ENCODE measurements at regions not wholly inside any gene's neighbourhood (a gene's known extent, or its start where the extent isn't known, plus 50 kb on each side); places are given as distances from the start of the nearest gene placed in this dataset.

DNA sequence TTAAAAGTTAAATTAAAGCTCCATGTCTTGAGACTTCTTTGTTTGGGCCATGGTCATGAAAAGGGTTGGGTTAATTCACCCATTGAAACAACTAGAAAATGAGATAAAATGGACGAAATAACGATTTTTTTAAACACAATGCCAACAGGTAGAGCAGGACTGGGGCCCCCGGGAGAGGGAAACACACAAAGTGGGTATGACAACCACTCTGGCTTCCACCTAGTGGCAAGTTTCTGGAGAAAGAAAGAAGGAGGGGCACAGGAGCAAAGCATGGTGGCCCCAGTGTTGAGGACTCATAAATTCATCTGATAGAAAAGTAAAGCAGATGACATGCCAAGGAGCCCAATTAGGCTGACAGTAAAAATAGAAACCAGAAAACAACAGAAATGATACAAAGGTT is 68.4 kb downstream of the MYEOV start:
- DNase-seq (no peak), ATAC-seq (ENCODE audit: low read depth) (no peak)
- Histone ChIP-seq H3K23ac (ENCODE audit: low read depth, low read length) (no peak overlapping the region), H3K27ac (ENCODE audit: insufficient read depth, low read length) (no peak overlapping the region), H2BK5ac (ENCODE audit: low read depth, low read length, poor library complexity, severe bottlenecking) (no peak overlapping the region), H2BK120ac (ENCODE audit: low read depth, low read length) (no peak overlapping the region), H3K4me2 (ENCODE audit: low read depth, low read length) (no peak overlapping the region), H3K18ac (ENCODE audit: low read depth, low read length) (no peak overlapping the region), H4K5ac (ENCODE audit: low read depth, low read length) (no peak overlapping the region), H3K14ac (replicated peaks; ENCODE audit: low read depth, low read length) (no peak overlapping the region), H2BK20ac (ENCODE audit: low read depth, low read length) (no peak overlapping the region), H4K91ac (ENCODE audit: insufficient read depth, low read depth, low read length) (no peak overlapping the region), H2AK5ac (ENCODE audit: low read depth, low read length) (peak overlapping the region; percentile 24; the same call in 1 of the 2 replicates), H4K8ac (ENCODE audit: low read depth in 2 of 2, low read length in 2 of 2) (no peak overlapping the region), H2BK15ac (ENCODE audit: low read depth, low read length) (no peak overlapping the region; the same call in 2 of the 3 replicates), H3K4ac (ENCODE audit: low read depth, low read length) (no peak overlapping the region), H2AK9ac (replicated peaks; ENCODE audit: low read depth, low read length, poor library complexity) (no peak overlapping the region), H3K36me3 (ENCODE audit: control insufficient read depth, insufficient read depth, low read length) (no peaks in the 10 kb centered on the region), H3K4me1 (ENCODE audit: control insufficient read depth, insufficient read depth, low read length) (peaks cover 3% of the 10 kb centered on the region; the same call in 1 of the 2 replicates), H3K9me3 (ENCODE audit: control insufficient read depth, insufficient read depth, low read length) (peaks cover 5% of the 10 kb centered on the region), H3K4me3 (ENCODE audit: insufficient read depth, low read depth, low read length) (no peak overlapping the region), H4K20me1 (ENCODE audit: insufficient read depth, low read length) (no peaks in the 10 kb centered on the region), H2AFZ (replicated peaks; ENCODE audit: low read length, poor library complexity) (no peak overlapping the region), H3K9me1 (ENCODE audit: insufficient read depth, low read length) (peaks cover 5% of the 10 kb centered on the region; the same call in 1 of the 2 replicates), H3K27me3 (ENCODE audit: control insufficient read depth, insufficient read depth, low read length) (no peaks in the 10 kb centered on the region), H3K56ac (ENCODE audit: extremely low read depth, insufficient read depth, low read length) (no peak overlapping the region), H3K9ac (ENCODE audit: low read depth, low read length) (no peak overlapping the region), H3K79me1 (ENCODE audit: low read depth in 1 of 2, low read length in 2 of 2) (peaks cover 0 to 3% of the 10 kb centered on the region in 2 experiments; a peak in 1 of 4 replicates)
- no TSS peak for BruUV-seq (replicated peaks)
- in situ Hi-C loops (cut with MboI; ENCODE audit: low sequenced_read_pairs) = no loop called here
- ChIA-PET CTCF (no interaction called here), POLR2A (ENCODE audit: unreplicated experiment) (no interaction called here)
- TF ChIP-seq, protein P1, sequence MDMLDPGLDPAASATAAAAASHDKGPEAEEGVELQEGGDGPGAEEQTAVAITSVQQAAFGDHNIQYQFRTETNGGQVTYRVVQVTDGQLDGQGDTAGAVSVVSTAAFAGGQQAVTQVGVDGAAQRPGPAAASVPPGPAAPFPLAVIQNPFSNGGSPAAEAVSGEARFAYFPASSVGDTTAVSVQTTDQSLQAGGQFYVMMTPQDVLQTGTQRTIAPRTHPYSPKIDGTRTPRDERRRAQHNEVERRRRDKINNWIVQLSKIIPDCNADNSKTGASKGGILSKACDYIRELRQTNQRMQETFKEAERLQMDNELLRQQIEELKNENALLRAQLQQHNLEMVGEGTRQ (IDR thresholded peaks at IDR 0.05; ENCODE audit: low read depth, low read length) = no peak
- TF ChIP-seq RCOR1 (IDR thresholded peaks at IDR 0.05; ENCODE audit: insufficient replicate concordance, low read length) = no peak
- TF ChIP-seq, protein P2, sequence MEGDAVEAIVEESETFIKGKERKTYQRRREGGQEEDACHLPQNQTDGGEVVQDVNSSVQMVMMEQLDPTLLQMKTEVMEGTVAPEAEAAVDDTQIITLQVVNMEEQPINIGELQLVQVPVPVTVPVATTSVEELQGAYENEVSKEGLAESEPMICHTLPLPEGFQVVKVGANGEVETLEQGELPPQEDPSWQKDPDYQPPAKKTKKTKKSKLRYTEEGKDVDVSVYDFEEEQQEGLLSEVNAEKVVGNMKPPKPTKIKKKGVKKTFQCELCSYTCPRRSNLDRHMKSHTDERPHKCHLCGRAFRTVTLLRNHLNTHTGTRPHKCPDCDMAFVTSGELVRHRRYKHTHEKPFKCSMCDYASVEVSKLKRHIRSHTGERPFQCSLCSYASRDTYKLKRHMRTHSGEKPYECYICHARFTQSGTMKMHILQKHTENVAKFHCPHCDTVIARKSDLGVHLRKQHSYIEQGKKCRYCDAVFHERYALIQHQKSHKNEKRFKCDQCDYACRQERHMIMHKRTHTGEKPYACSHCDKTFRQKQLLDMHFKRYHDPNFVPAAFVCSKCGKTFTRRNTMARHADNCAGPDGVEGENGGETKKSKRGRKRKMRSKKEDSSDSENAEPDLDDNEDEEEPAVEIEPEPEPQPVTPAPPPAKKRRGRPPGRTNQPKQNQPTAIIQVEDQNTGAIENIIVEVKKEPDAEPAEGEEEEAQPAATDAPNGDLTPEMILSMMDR (conservative IDR thresholded peaks at IDR 0.05; ENCODE audit: low read depth, low read length) = no peak
- TF ChIP-seq BHLHE40 (IDR thresholded peaks at IDR 0.05; ENCODE audit: low read depth, low read length) = no peak
- TF ChIP-seq FOS (IDR thresholded peaks at IDR 0.05; ENCODE audit: low read depth, low read length) = no peak
- no peak for TF ChIP-seq RAD21 (IDR thresholded peaks at IDR 0.05; ENCODE audit: low read length)
- no peak for TF ChIP-seq POLR2A (IDR thresholded peaks at IDR 0.05; ENCODE audit: low read depth, low read length)
- no peak for TF ChIP-seq MAZ (IDR thresholded peaks at IDR 0.05; ENCODE audit: borderline replicate concordance, low read depth, low read length)
- TF ChIP-seq MAFK (IDR thresholded peaks at IDR 0.05; ENCODE audit: low read depth, low read length) = no peak
- no peak for TF ChIP-seq CEBPB (IDR thresholded peaks at IDR 0.05; ENCODE audit: low read depth, low read length)
- no peak for TF ChIP-seq SMC3 (IDR thresholded peaks at IDR 0.05; ENCODE audit: low read depth, low read length)
- TF ChIP-seq NFE2L2 (IDR thresholded peaks at IDR 0.05; ENCODE audit: low read depth, low read length) = no peak
- TF ChIP-seq RFX5 (IDR thresholded peaks at IDR 0.05; ENCODE audit: low read depth, low read length) = no peak
- no peak for TF ChIP-seq MXI1 (IDR thresholded peaks at IDR 0.05; ENCODE audit: borderline replicate concordance, low read depth, low read length)
- TF ChIP-seq, protein P3, sequence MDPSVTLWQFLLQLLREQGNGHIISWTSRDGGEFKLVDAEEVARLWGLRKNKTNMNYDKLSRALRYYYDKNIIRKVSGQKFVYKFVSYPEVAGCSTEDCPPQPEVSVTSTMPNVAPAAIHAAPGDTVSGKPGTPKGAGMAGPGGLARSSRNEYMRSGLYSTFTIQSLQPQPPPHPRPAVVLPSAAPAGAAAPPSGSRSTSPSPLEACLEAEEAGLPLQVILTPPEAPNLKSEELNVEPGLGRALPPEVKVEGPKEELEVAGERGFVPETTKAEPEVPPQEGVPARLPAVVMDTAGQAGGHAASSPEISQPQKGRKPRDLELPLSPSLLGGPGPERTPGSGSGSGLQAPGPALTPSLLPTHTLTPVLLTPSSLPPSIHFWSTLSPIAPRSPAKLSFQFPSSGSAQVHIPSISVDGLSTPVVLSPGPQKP (IDR thresholded peaks at IDR 0.05; ENCODE audit: borderline replicate concordance, low read depth, low read length) = no peak
- no peak for TF ChIP-seq CHD1 (IDR thresholded peaks at IDR 0.05; ENCODE audit: low read depth, low read length)
- no CpG with 5 or more reads among the region's 3 CpGs for WGBS, 2 experiments (ENCODE audit: extremely low coverage in 2 of 2, insufficient read length in 1 of 2)
- dilution Hi-C loops (cut with HindIII; ENCODE audit: low sequenced_read_pairs, unreplicated experiment) = no loop called here
- intact Hi-C loops (cut with micrococcal nuclease) = no loop called here

Data from IMR-90 (cell line).